MCF 10A (cell line): ENCODE measurements at regions not wholly inside any gene's neighbourhood (a gene's known extent, or its start where the extent isn't known, plus 50 kb on each side); places are given as distances from the start of the nearest gene placed in this dataset.

Source experiments
- BruUV-seq: library from RNA; stranded (reverse); fragments of 400-500 nt; replicated peaks from 2 replicates; lab custom pipeline; 2021; lab: Mats Ljungman, UMichigan
- CTCF ChIA-PET: fragments of 300-600 bp; sonication (Branson Sonifier 250); formaldehyde crosslinking; extraction: SDS; loops from one replicate; lab custom pipeline; 2021; ENCODE audit warnings: antibody characterized with exemption, inconsistent platforms; lab: Yijun Ruan, JAX
- POLR2A ChIA-PET: fragments of 300-600, 350-650 bp; sonication (Branson Sonifier 250); formaldehyde crosslinking; extraction: SDS; loops from one replicate; lab custom pipeline; 2020; ENCODE audit warnings: antibody characterized with exemption, inconsistent platforms; lab: Yijun Ruan, JAX
- DNase-seq: peaks from one replicate; pipeline ENCODE4 v3.0.0-alpha.2; 2018; ENCODE audit not compliant: unreplicated experiment
- H3K27ac Mint-ChIP-seq: one replicate; pipeline ENCODE4 v1.8.0; 2022; ENCODE audit warnings: mild to moderate bottlenecking, low read depth, mixed read lengths; ENCODE audit not compliant: unreplicated experiment
- H3K27me3 Mint-ChIP-seq: one replicate; pipeline ENCODE4 v1.8.0; 2022; ENCODE audit warnings: mixed read lengths; ENCODE audit not compliant: insufficient read depth, unreplicated experiment
- H3K36me3 Mint-ChIP-seq: one replicate; pipeline ENCODE4 v1.8.0; 2022; ENCODE audit warnings: mild to moderate bottlenecking, moderate library complexity, mixed read lengths; ENCODE audit not compliant: insufficient read depth, unreplicated experiment
- H3K4me1 Mint-ChIP-seq: one replicate; pipeline ENCODE4 v1.8.0; 2022; ENCODE audit warnings: mixed read lengths; ENCODE audit not compliant: insufficient read depth, unreplicated experiment
- H3K4me3 Mint-ChIP-seq: one replicate; pipeline ENCODE4 v1.8.0; 2022; ENCODE audit warnings: mild to moderate bottlenecking, moderate library complexity, mixed read lengths; ENCODE audit not compliant: unreplicated experiment
- H3K9me3 Mint-ChIP-seq: one replicate; pipeline ENCODE4 v1.8.0; 2022; ENCODE audit warnings: mixed read lengths; ENCODE audit not compliant: unreplicated experiment
- CTCF ChIP-seq: fragments of 200-600 bp; IDR thresholded peaks from one replicate; pipeline ENCODE4 v1.8.0; 2022; ENCODE audit warnings: antibody characterized with exemption, mild to moderate bottlenecking; ENCODE audit not compliant: unreplicated experiment
- intact Hi-C: fragments of 100-400 bp; cut with micrococcal nuclease; formaldehyde crosslinking; loops from 2 replicates; pipeline ENCODE4 v1.14.1; 2022

- no TSS peak for BruUV-seq
- Mint-ChIP-seq H3K4me3 (no peak overlapping the region), H3K27me3 (no peaks in the 10 kb centered on the region), H3K36me3 (peaks cover 14% of the 10 kb centered on the region), H3K9me3 (no peaks in the 10 kb centered on the region), H3K27ac (no peak overlapping the region), H3K4me1 (no peaks in the 10 kb centered on the region)
- intact Hi-C loops: no loop called here
- ChIA-PET POLR2A (no interaction called here), CTCF (no interaction called here)
- no peak for TF ChIP-seq CTCF
- DNase-seq: no peak
Observed at GRCh38 chr2:128368437-128369107, 49.9 kb upstream of the HS6ST1 start.

DNA sequence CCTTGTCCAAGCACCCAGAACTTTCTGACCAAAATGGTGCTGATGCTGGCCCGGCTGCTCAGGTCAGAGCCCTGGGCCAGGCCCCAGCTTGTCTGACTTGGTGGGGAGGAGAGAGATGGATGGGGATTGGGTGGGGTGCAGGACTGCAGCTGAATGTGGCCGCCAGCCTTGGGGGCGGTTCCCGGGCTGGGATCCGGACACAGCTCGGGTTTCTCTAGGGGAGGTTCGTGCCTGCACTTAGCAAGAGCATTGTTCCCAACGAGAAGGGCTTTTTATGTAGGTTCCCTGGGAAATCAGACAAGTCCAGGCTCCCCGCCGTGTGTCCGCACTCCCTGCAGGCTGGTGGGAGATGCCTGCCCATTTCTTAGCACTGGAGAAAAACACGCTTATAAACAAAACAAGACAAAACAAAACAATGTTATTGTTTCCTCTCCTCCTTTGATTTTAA, 50.5 kb upstream of the HS6ST1 start:
- Mint-ChIP-seq H3K4me1 (no peaks in the 10 kb centered on the region), H3K4me3 (no peak overlapping the region), H3K27ac (no peak overlapping the region), H3K36me3 (peaks cover 14% of the 10 kb centered on the region), H3K9me3 (no peaks in the 10 kb centered on the region), H3K27me3 (no peaks in the 10 kb centered on the region)
- intact Hi-C loops: no loop called here
- TF ChIP-seq CTCF: no peak
- no TSS peak for BruUV-seq
- no peak for DNase-seq
- CTCF ChIA-PET: no interaction called here
- POLR2A ChIA-PET: no interaction called here

DNA sequence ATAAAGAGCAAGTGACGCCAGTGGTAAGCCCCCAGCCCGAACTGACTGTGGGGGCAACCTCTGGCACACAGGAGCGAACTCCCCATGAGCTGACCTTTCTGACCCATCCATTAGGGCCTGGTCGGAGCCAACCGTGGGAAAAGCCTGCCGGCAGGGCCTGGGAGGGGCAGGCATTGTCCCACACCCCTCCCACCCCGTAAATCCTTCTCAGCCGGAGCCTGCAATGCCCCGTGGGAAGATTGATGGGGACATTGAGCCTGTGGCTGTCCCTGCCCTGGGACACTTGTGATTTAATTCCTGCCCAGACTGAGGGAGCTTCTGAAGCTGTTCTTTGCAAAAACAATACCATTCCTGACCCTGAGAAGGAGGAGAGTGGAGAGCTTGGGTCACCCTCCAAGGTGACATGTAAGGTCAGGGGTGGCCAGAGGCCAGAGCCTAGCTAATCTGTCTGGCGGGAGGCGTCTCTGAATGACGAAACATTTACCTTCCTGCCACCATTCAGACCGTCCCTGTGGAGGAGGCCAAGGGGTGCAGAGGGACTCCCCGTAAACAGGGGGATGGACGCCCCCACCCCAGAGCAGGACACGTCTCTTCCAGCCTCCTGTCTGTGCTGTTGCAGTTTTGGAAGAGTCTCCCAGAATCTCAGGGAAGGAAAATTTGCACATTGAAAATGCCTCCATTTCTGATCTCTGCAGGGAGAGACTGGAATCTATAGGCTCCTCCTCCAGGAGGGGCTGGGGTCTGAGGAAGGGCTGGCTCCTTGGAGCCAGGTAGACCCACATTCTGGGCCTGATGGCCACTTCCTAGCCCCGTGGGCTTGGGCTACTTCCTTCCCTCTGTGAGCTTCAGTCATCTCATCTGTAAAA, 51.2 kb upstream of the HS6ST1 start:
- TF ChIP-seq CTCF: no peak
- Mint-ChIP-seq H3K9me3 (no peaks in the 10 kb centered on the region), H3K4me3 (no peak overlapping the region), H3K27ac (no peak overlapping the region), H3K27me3 (no peaks in the 10 kb centered on the region), H3K36me3 (peaks cover 11% of the 10 kb centered on the region), H3K4me1 (no peaks in the 10 kb centered on the region)
- intact Hi-C loops: no loop called here
- ChIA-PET POLR2A (no interaction called here), CTCF (interaction anchor here (0.7 kb wide), 1 partner anchor 280 kb away, joined by 3 read pairs; no protein-coding TSS in a partner anchor)
- no TSS peak for BruUV-seq
- no peak for DNase-seq
